ENCODE measurements at regions not wholly inside any gene's neighbourhood (a gene's known extent, or its start where the extent isn't known, plus 50 kb on each side); places are given as distances from the start of the nearest gene placed in this dataset.
"Not testable (repeated sequence)": the region's sequence is repeated elsewhere in the genome, so short reads cannot be mapped to it uniquely, and the experiment has no call there.

GRCh38 chr15:70574325-70574724, 189.0 kb downstream of the UACA start:
- not testable (repeated sequence) for TF ChIP-seq CTCF, POLR2A (IDR thresholded peaks at IDR 0.05)
